SW 1271 (cell line): ENCODE measurements at regions not wholly inside any gene's neighbourhood (a gene's known extent, or its start where the extent isn't known, plus 50 kb on each side); places are given as distances from the start of the nearest gene placed in this dataset.

Experiments
- DNase-seq, 2 experiments: peaks; one replicate each; lab custom pipeline; 2025; lab: John Stamatoyannopoulos, UW

- no peak for DNase-seq
These were observed 401.7 kb upstream of the CDH5 start for GRCh38 chr16:65964752-65965151.

- DNase-seq: no peak
These were observed 404.9 kb upstream of the CDH5 start for GRCh38 chr16:65961476-65962143.

- no peak for DNase-seq
These were observed 406.5 kb upstream of the CDH5 start for GRCh38 chr16:65959983-65960382.

GRCh38 chr16:65958086-65958485 is 408.4 kb upstream of the CDH5 start:
- no peak for DNase-seq

DNA sequence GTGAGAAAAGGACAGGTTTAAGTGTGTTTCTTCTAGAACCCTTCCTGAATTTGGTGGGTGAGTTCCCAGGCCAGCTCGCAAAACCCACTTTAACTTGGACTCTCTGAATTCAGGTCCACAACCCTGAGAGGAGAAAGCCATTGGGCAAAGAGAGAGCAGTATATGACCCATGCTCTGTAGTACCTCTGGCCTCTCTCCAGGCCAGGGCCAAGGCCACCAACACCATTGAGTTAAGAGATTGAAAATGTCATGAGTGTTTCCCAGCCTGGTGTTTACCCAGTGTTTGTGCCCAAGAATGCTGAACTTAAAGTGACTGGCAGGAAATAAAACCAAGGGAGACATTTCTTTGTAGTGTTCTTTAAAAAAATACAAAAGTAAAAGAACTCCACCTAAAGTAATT is 410.4 kb upstream of the CDH5 start:
- DNase-seq: no peak

DNA sequence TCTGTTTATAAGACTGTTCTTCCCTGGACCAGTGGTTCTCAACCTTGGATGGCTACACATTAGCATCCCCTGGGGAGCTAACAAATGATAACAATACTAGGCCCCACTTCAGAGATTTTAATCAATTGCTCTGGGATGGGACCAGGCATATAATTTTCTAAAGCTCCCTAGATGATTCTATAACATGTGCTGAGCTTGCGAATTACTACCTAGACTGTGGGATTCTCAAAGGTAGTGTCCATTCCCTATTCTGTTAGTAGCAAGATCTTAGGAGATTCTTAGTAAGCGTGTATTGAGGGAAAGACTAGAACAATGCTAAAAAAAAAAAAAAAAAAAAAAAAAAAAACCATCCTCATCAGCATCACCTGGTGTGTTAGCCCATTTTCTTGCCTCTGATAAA is 412.0 kb upstream of the CDH5 start:
- no peak for DNase-seq

DNA sequence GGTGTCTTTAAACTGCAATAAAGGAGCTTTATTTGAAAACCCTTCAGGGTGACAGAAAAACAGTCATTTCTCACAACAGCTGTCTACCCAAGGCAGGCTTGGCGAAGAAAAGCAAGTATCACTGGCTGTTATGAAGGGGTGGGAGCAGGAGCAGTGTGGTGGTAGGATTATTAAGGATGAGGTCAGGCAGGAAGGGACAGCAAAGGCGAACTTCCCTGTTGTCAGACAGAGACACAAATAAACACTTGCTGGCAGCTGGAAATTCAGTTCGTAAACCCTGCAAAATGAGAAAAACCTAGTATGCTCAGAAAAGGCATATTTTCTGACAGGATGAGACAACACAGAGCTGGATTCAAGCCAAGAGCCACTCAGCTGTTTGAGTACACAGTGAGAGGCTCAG is 416.3 kb upstream of the CDH5 start:
- no peak for DNase-seq

DNA sequence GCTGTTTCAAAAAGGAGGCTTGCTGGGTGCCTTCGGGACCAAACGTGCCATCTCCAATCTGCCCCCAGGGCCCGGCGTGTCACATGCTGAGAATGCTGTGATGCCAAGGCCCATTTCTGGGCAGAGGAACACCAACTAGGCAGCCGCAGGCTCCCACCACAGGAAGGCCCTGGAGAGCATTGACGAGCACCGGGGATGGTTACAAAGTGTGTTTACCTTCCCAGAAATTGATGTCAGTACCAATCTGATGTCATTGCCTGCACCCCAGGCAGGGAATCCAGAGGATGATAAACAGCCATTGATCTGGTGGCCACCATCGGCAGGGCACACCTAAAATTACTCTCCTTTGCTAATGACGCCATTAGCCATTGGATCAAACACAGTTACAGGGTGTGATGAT is 418.1 kb upstream of the CDH5 start:
- no peak for DNase-seq

DNA sequence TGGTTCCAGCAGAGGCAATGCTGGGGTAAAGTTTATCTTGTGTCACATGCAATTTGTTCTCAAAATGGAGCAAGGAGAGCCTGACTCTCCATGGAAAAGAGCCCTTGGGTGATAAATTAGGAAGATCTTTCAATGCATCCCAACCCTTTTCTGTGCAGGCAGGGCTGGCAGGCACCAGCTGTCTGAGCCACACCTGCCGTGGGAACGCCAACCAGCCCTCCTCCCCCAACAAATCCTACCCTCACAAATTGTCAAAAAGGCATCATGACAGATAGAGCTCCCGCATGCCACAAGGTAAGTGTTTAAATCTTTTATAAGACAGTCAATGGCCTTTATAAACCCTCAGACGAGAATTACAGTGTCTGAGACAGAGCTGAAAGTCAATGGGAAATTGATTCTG is 418.5 kb upstream of the CDH5 start:
- no peak for DNase-seq

DNA sequence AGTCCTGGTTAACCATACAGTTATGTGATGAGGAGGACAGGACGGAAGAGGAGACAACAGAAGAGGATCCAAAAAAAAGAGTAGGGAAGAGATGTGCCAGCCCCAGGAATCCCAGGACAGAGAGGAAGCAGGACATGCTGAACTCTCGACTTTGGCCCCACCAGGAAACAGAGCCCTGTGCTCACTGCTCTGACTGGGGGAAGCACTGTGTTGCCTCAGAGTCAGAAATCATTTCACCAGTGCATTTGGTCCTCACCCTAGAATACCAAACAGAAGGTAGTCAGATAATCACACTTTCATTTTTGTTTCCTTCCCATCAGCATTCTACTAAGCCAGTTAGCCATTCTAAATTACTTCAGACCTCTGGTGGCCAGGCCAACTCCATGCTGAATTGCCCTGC is 421.0 kb upstream of the CDH5 start:
- DNase-seq: no peak

GRCh38 chr16:65944361-65944760 is 422.1 kb upstream of the CDH5 start:
- DNase-seq: no peak

GRCh38 chr16:65940711-65941110 is 425.8 kb upstream of the CDH5 start:
- no peak for DNase-seq

- DNase-seq: no peak
These were observed 428.4 kb upstream of the CDH5 start for GRCh38 chr16:65938083-65938482.

- DNase-seq: no peak
These were observed 429.0 kb upstream of the CDH5 start for GRCh38 chr16:65937455-65937854.

DNA sequence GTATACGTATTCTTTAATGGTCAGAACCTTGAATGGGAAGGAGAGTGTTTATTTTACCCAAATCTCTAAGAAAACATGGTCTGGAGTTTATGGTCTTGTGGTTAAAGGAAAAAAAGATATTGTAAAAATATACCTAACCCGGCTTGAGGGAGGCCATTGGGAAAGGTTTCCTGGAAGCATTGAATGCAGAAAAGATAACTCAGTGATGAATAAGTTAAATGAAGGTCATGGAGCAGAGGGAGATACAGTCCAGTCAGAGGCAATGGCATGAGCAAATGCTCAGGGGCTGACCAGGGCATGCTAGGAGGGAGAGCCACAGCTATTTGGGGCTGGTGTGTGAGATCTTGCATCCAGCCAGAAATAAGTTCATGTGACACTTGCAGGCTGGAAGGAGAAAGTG is 430.4 kb upstream of the CDH5 start:
- no peak for DNase-seq

DNA sequence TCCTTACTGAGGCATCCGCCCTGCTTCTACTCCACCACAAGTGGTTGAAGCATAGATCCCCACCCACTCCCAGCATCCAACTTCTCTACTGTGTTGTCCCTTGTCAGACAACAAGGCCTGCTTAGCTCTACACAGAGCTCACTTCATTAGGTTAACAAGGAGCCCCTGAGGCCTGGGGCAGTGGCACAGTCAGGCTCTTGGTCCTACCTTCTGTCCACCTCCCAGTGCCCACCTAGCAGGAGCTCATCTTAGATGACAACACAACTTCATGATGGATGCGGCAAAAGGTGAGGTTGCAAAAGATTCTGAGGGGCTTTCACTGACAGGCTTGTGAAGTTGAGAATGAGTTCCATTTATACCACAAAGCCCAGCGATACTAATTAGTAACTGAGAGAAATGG is 432.0 kb upstream of the CDH5 start:
- DNase-seq: no peak

DNA sequence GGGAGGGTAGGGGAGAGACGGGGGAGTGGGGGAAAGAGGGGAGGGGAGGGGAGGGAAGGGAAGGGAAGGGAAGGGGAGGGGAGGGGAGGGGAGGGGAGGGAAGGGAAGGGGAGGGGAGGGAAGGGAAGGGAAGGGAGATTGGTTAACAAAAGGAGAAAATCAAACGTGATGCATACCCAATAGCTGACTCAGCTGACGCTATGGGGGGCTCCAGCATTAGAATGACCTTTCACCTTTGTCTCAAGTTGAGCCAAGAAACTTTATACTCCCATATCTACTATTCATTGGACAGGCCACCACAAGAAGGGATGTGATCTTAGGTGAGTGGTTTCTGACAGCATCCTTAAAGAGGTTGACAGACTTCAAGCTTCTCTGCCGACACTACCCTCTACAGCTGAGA is 432.8 kb upstream of the CDH5 start:
- DNase-seq: no peak

DNA sequence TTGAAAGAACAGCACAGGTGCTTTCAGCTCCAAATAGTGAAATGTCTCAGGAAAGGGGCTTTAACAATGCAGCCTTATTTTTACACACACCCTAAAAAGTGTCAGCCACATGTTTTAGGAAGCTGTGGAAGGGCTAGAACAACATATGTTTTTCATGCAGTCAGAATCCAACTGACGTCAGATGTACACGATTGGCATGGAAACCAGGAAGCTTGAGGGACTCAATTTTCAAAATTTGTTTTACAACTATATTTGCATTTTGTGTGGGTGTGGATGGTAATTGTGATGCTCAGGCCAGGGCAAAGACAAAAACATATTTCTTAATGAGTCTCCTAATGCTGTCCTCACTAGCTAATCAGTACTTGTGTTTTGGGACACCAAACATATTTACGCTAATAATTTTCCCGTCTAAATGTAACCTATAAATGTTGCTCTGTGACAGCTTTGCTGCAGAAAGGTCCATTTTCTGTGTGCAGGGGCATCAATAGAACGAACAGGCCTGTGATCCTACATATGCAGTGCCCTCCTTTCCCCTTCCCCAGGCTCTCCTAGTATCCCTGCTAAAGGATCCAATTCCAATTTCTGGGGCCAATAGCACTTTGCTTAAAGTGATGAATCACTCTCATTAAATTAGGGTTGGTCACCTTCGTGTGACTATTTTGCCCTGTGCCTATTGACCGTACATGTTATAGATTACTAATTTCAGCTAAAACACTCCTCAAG is 434.0 kb upstream of the CDH5 start:
- no peak for DNase-seq

DNA sequence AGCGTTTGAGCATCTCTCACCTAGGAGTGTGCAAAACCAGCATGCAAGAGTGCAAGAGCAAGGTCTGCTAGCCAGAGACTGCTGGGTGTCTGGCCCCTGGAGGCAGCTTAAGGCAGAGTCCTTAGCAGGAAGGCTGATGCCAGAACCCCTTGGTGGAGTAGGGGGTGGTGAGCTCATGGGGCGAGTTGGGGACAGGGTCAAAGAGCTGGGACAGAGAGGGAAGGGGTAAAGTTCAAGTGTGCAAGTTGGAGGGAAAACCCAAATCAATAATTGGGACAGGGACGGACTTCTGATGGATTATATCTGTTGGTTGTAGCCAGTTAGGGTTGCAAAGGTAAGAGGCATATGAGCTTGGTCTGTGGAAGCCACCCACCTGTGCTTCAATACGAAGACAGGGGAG is 443.6 kb upstream of the CDH5 start:
- DNase-seq: no peak

- DNase-seq: no peak
These were observed 446.5 kb upstream of the CDH5 start for GRCh38 chr16:65919986-65920376.

DNA sequence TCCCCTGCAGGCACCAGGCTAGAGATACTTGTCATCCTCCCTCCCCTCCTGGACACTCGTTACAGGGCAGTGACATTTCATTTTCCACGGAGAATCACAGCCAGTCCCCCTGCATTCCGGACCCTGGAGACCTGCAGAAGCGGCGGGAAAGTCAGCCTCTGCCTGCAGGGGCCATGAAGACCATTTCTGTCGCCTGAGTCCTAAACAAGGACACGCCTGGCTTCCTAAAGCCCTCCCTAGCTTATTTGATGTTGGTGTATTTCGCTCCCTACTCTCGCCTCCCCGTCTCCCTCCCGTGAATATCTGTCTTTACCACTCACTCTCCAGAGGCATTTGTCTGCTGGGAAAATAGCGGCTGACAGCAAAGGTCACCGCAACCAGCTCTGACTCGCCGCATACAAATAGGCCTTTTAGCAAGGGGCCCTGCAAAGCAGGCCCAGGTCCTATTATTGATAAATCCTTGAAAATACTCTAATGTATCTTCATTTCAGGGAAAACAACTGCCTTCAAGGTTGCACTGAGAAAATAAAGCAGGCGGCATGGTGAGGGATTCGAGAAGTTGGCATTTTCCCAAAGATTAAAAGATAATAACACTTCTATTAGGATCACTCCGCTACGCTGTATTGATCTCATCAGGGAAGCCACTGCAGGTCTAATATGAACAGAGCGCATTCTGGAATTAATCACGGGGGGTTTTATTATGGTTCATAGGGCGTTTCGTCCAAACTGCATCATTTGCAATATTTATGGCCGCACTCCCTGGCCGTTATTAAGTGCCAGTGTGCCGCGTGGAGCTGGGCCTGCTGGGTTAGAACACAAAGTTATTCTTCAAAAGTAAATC is 447.1 kb upstream of the CDH5 start:
- DNase-seq: no peak

- no peak for DNase-seq
These were observed 449.0 kb upstream of the CDH5 start for GRCh38 chr16:65917466-65917865.

- no peak for DNase-seq
These were observed 449.5 kb upstream of the CDH5 start for GRCh38 chr16:65916995-65917394.
